H1 (cell line): ENCODE measurements at regions not wholly inside any gene's neighbourhood (a gene's known extent, or its start where the extent isn't known, plus 50 kb on each side); places are given as distances from the start of the nearest gene placed in this dataset.

Experiments
- CTCF ChIA-PET: fragments of 300-600 bp; sonication (Branson Sonifier 250); formaldehyde crosslinking; loops from one replicate; lab custom pipeline; 2021; ENCODE audit not compliant: partially characterized antibody; lab: Charles Lee
- POLR2A ChIA-PET: fragments of 300-600 bp; sonication (Branson Sonifier 250); formaldehyde crosslinking; loops from one replicate; lab custom pipeline; 2021; ENCODE audit warnings: inconsistent platforms; ENCODE audit not compliant: partially characterized antibody; lab: Charles Lee
- DNase-seq, 2 experiments: peaks; one replicate each; pipeline versions ENCODE4 v3.0.0 to v3.0.0-alpha.2; 2010 to 2022; ENCODE audit warnings: low spot score in 2 of 2, low read depth in 1 of 2, mixed read lengths in 1 of 2
- FAIRE-seq: peaks from 2 replicates; lab custom pipeline; 2011; peaks lifted over from hg19 to GRCh38; lab: Jason Lieb, UNC
- H2AFZ ChIP-seq: 2 replicates; pipeline ENCODE4 v1.8.1; 2012; ENCODE audit warnings: low read length, inconsistent platforms
- H2AK5ac ChIP-seq: 2 replicates; pipeline ENCODE4 v1.6.1; 2013; ENCODE audit warnings: low read depth, low read length
- H2BK120ac ChIP-seq: replicated peaks from 2 replicates; pipeline ENCODE3; 2013; ENCODE audit warnings: low read depth, low read length, inconsistent platforms
- H2BK12ac ChIP-seq: 2 replicates; pipeline ENCODE4 v1.6.1; 2013; ENCODE audit warnings: low read depth, low read length
- H2BK15ac ChIP-seq: 2 replicates; pipeline ENCODE4 v1.6.1; 2013; ENCODE audit warnings: low read length
- H2BK20ac ChIP-seq: 2 replicates; pipeline ENCODE4 v1.6.1; 2013; ENCODE audit warnings: low read length
- H2BK5ac ChIP-seq: 2 replicates; pipeline ENCODE4 v1.6.1; 2013; ENCODE audit warnings: low read depth, low read length
- H3K14ac ChIP-seq: 2 replicates; pipeline ENCODE4 v1.6.1; 2013; ENCODE audit warnings: inconsistent platforms; ENCODE audit not compliant: insufficient read length
- H3K18ac ChIP-seq: 2 replicates; pipeline ENCODE4 v1.6.1; 2013; ENCODE audit warnings: low read length; ENCODE audit errors: extremely low read depth
- H3K23ac ChIP-seq: 2 replicates; pipeline ENCODE4 v1.6.1; 2013; ENCODE audit warnings: inconsistent platforms; ENCODE audit not compliant: insufficient read length
- H3K23me2 ChIP-seq: 2 replicates; pipeline ENCODE4 v1.6.1; 2013; ENCODE audit warnings: low read depth, low read length
- H3K27ac ChIP-seq: 2 replicates; pipeline ENCODE4 v1.6.1; 2011; ENCODE audit warnings: low read depth, low read length, inconsistent platforms
- H3K27me3 ChIP-seq, 4 experiments: replicated peaks in 1 of 4; 1 replicate in 1 of 4; 2 replicates in 3 of 4; pipeline versions ENCODE4 v1.6.1 to v1.8.1; 2011 to 2013; ENCODE audit warnings: low read length in 3 of 4, mild to moderate bottlenecking in 3 of 4, inconsistent platforms in 2 of 4, mixed read lengths in 2 of 4, moderate library complexity in 1 of 4; ENCODE audit not compliant: control insufficient read depth in 3 of 4, insufficient read depth in 3 of 4; ENCODE audit errors: extremely low read depth in 1 of 4
- H3K36me3 ChIP-seq, 4 experiments: 2 replicates each; pipeline versions ENCODE4 v1.6.1 to v1.8.1; 2011 to 2013; ENCODE audit warnings: mild to moderate bottlenecking in 4 of 4, low read length in 3 of 4, moderate library complexity in 2 of 4, control low read depth in 1 of 4, inconsistent platforms in 1 of 4; ENCODE audit not compliant: insufficient read depth in 4 of 4, control insufficient read depth in 2 of 4
- H3K4ac ChIP-seq: replicated peaks from 2 replicates; pipeline ENCODE3; 2013; ENCODE audit warnings: low read length, low read depth, mixed read lengths, inconsistent platforms; ENCODE audit not compliant: insufficient read length
- H3K4me1 ChIP-seq, 4 experiments: replicated peaks in 1 of 4; 1 replicate in 1 of 4; 2 replicates in 3 of 4; pipeline versions ENCODE4 v1.6.1 to v1.8.1; 2011 to 2013; ENCODE audit warnings: low read length in 3 of 4, inconsistent platforms in 2 of 4, mixed read lengths in 1 of 4; ENCODE audit not compliant: insufficient read depth in 4 of 4, control insufficient read depth in 3 of 4
- H3K4me2 ChIP-seq, 2 experiments: 2 replicates each; pipeline versions ENCODE4 v1.6.1 to v1.8.1; 2011 to 2013; ENCODE audit warnings: low read depth in 2 of 2, low read length in 2 of 2, control low read depth in 1 of 2, inconsistent platforms in 1 of 2, mild to moderate bottlenecking in 1 of 2; ENCODE audit not compliant: insufficient read depth in 1 of 2
- H3K4me3 ChIP-seq, 4 experiments: fragments of 200-600, 300-600 bp in 1 of 4; sonication (generic), shearing (Covaris generic), sonication (Bioruptor Twin) in 1 of 4; 2 replicates each; pipeline versions ENCODE4 v1.5.1 to v1.8.1; 2011 to 2016; ENCODE audit warnings: low read length in 4 of 4, low read depth in 3 of 4, control low read depth in 2 of 4, inconsistent platforms in 2 of 4, mild to moderate bottlenecking in 2 of 4, mixed read lengths in 1 of 4, moderate library complexity in 1 of 4; ENCODE audit not compliant: insufficient read depth in 2 of 4; ENCODE audit errors: extremely low read depth in 1 of 4
- H3K56ac ChIP-seq: replicated peaks from 2 replicates; pipeline ENCODE3; 2013; ENCODE audit warnings: low read depth, mild to moderate bottlenecking, mixed read lengths, low read length, inconsistent platforms; ENCODE audit not compliant: insufficient read length
- H3K79me1 ChIP-seq: 2 replicates; pipeline ENCODE4 v1.6.1; 2013; ENCODE audit warnings: low read depth, low read length, control low read depth
- H3K79me2 ChIP-seq, 2 experiments: 2 replicates each; pipeline versions ENCODE4 v1.6.1 to v1.8.1; 2012 to 2013; ENCODE audit warnings: low read length in 2 of 2, mild to moderate bottlenecking in 2 of 2, inconsistent platforms in 1 of 2; ENCODE audit not compliant: insufficient read depth in 2 of 2, control insufficient read depth in 1 of 2
- H3K9ac ChIP-seq, 4 experiments: replicated peaks in 1 of 4; 1 replicate in 1 of 4; 2 replicates in 3 of 4; pipeline versions ENCODE4 v1.6.1 to v1.8.1; 2011 to 2013; ENCODE audit warnings: low read depth in 3 of 4, low read length in 3 of 4, control low read depth in 2 of 4, mild to moderate bottlenecking in 2 of 4, moderate library complexity in 2 of 4, inconsistent platforms in 1 of 4; ENCODE audit errors: extremely low read depth in 1 of 4
- H3K9me3 ChIP-seq, 2 experiments: 2 replicates each; pipeline versions ENCODE4 v1.6.1 to v1.8.1; 2012 to 2013; ENCODE audit warnings: mild to moderate bottlenecking in 2 of 2, moderate library complexity in 2 of 2, control low read depth in 1 of 2, inconsistent platforms in 1 of 2, low read depth in 1 of 2, low read length in 1 of 2, mixed read lengths in 1 of 2; ENCODE audit not compliant: insufficient read depth in 2 of 2
- H4K20me1 ChIP-seq, 2 experiments: replicated peaks in 1 of 2; 2 replicates each; pipeline versions ENCODE3 to v1.8.1; 2011 to 2013; ENCODE audit warnings: inconsistent platforms in 2 of 2, low read length in 2 of 2, mild to moderate bottlenecking in 1 of 2; ENCODE audit not compliant: insufficient read depth in 2 of 2, control insufficient read depth in 1 of 2
- H4K5ac ChIP-seq: 2 replicates; pipeline ENCODE4 v1.6.1; 2013; ENCODE audit warnings: low read length, low read depth, mixed read lengths, inconsistent platforms; ENCODE audit not compliant: insufficient read length
- H4K8ac ChIP-seq: 2 replicates; pipeline ENCODE4 v1.8.0; 2013; ENCODE audit warnings: mild to moderate bottlenecking, moderate library complexity, low read length, inconsistent platforms; ENCODE audit not compliant: insufficient read depth; ENCODE audit errors: extremely low read depth
- H4K91ac ChIP-seq: replicated peaks from 2 replicates; pipeline ENCODE3; 2013; ENCODE audit warnings: low read length, mixed read lengths, inconsistent platforms; ENCODE audit not compliant: insufficient read length
- CBX5 ChIP-seq: fragments of 300-800, 300-1000 bp; sonication (generic); IDR thresholded peaks from 2 replicates; pipeline ENCODE4 v1.7.1; 2016; ENCODE audit warnings: antibody characterized with exemption, low read length, low read depth
- EZH2 ChIP-seq: fragments of 200-600 bp; sonication (generic); IDR thresholded peaks from 2 replicates; pipeline ENCODE4 v1.7.1; 2012; ENCODE audit warnings: low read depth, mild to moderate bottlenecking, moderate library complexity, low read length, inconsistent platforms; ENCODE audit not compliant: severe bottlenecking
- HDAC6 ChIP-seq: IDR thresholded peaks from one replicate; pipeline ENCODE4 v1.7.1; 2012; ENCODE audit warnings: low read depth, mild to moderate bottlenecking, inconsistent platforms, low read length, moderate library complexity
- RBBP5 ChIP-seq: IDR thresholded peaks from 2 replicates; pipeline ENCODE4 v1.7.1; 2012; ENCODE audit warnings: low read depth, mild to moderate bottlenecking, inconsistent platforms, low read length, moderate library complexity, borderline replicate concordance
- WGBS, 2 experiments: shearing (Covaris generic) in 1 of 2; methylation state at CpG; one replicate each; pipeline versions ENCODE4 v1.1.6 to v1.1.7; 2013 to 2015; ENCODE audit warnings: low lambda C conversion rate in 2 of 2, mixed read lengths in 2 of 2, inconsistent platforms in 1 of 2, low coverage in 1 of 2, missing lambda C conversion rate in 1 of 2; ENCODE audit not compliant: insufficient replicate concordance in 2 of 2, insufficient coverage in 1 of 2, insufficient read length in 1 of 2; ENCODE audit errors: extremely low coverage in 1 of 2, missing lambda C conversion rate in 1 of 2; 5-methylcytosine and 5-hydroxymethylcytosine counted together
- TF ChIP-seq, protein P1 (sequence below): IDR thresholded peaks from 2 replicates; pipeline ENCODE4 v1.6.1; 2012; ENCODE audit warnings: inconsistent platforms

DNA sequence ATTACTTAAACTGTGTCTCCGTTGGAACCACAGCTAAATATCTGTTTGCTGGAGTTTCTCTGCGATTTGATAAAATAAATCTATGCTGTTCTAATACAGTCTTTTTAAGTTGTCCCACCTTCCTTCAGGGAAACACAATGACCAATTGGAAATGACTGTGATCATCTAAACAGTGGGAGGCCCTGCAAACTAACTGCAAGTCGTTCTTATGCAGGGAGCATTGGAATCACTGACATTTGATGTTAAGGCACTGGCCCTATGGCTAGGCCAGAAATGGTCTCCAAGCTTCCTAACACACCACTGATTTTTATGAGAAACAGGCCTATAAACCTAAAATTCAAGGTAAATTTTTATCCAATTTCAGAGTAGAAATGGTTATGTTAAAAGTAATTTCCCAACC is 645.2 kb downstream of the LMO4 start:
- no peak overlapping the region for H3K23ac ChIP-seq
- no peak overlapping the region for H3K4me3 ChIP-seq
- no peaks in the 10 kb centered on the region for H3K23me2 ChIP-seq
- no peak overlapping the region for H4K5ac ChIP-seq
- H3K4me1 ChIP-seq = peaks cover 0 to 5% (median 2%) of the 10 kb centered on the region in 4 experiments; a peak in 2 of 7 replicates
- WGBS, 2 experiments = 72% methylated on average over 3 of the region's 3 CpGs; no CpG with 5 or more reads in 1 of the 2 experiments
- H3K27ac ChIP-seq = no peak overlapping the region
- no peaks in the 10 kb centered on the region for H3K9me3 ChIP-seq
- H3K9ac ChIP-seq = no peak overlapping the region
- no peak overlapping the region for H2BK20ac ChIP-seq
- H4K20me1 ChIP-seq = no peaks in the 10 kb centered on the region
- H2BK5ac ChIP-seq = no peak overlapping the region
- no peak overlapping the region for H4K8ac ChIP-seq
- H2BK12ac ChIP-seq = no peak overlapping the region
- CTCF ChIA-PET = interaction anchor here (0.6 to 1.8 kb wide), 4 partner anchors 27 to 299 kb away, joined by 3 to 5 read pairs (median 3); no protein-coding TSS in a partner anchor
- FAIRE-seq (peak; percentile 86), DNase-seq (no peak)
- no peak overlapping the region for H3K56ac ChIP-seq
- H3K4me2 ChIP-seq = no peak overlapping the region
- H2BK15ac ChIP-seq = no peak overlapping the region
- no peak for TF ChIP-seq RBBP5
- TF ChIP-seq, protein P1, sequence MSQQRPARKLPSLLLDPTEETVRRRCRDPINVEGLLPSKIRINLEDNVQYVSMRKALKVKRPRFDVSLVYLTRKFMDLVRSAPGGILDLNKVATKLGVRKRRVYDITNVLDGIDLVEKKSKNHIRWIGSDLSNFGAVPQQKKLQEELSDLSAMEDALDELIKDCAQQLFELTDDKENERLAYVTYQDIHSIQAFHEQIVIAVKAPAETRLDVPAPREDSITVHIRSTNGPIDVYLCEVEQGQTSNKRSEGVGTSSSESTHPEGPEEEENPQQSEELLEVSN = no peak
- TF ChIP-seq CBX5 = no peak
- no peak for TF ChIP-seq EZH2
- TF ChIP-seq HDAC6 = no peak
- H3K4ac ChIP-seq = no peak overlapping the region
- no peaks in the 10 kb centered on the region for H3K36me3 ChIP-seq
- no peak overlapping the region for H2BK120ac ChIP-seq
- H4K91ac ChIP-seq = no peak overlapping the region
- POLR2A ChIA-PET = no interaction called here
- H3K14ac ChIP-seq = no peak overlapping the region
- no peaks in the 10 kb centered on the region for H3K79me1 ChIP-seq
- no peaks in the 10 kb centered on the region for H3K79me2 ChIP-seq
- H3K27me3 ChIP-seq = no peaks in the 10 kb centered on the region
- H2AFZ ChIP-seq = peak overlapping the region; percentile 34; the same call in 1 of the 2 replicates
- H3K18ac ChIP-seq = no peak overlapping the region
- H2AK5ac ChIP-seq = no peak overlapping the region
